DND-41 (cell line): ENCODE measurements at regions not wholly inside any gene's neighbourhood (a gene's known extent, or its start where the extent isn't known, plus 50 kb on each side); places are given as distances from the start of the nearest gene placed in this dataset.

Source experiments
- CTCF ChIP-seq: IDR thresholded peaks from 2 replicates; pipeline ENCODE4 v1.5.1; 2012; ENCODE audit warnings: borderline replicate concordance, low read length, moderate library complexity, mild to moderate bottlenecking; ENCODE audit not compliant: poor library complexity, severe bottlenecking; ENCODE audit errors: extremely low read depth
- EZH2 ChIP-seq: IDR thresholded peaks from 3 replicates; pipeline ENCODE4 v1.6.1; 2012; ENCODE audit warnings: borderline replicate concordance, low read depth, mild to moderate bottlenecking, moderate library complexity, low read length, inconsistent platforms; ENCODE audit not compliant: severe bottlenecking

GRCh38 chr6:56841381-56841749 is 113.5 kb upstream of the BEND6 start:
- no peak for TF ChIP-seq CTCF
- no peak for TF ChIP-seq EZH2
